ENCODE measurements at regions not wholly inside any gene's neighbourhood (a gene's known extent, or its start where the extent isn't known, plus 50 kb on each side); places are given as distances from the start of the nearest gene placed in this dataset.

GRCh38 chr17:34201767-34202166 is 53.3 kb upstream of the CCL2 start:
- no peak for TF ChIP-seq CTCF (IDR thresholded peaks at IDR 0.05)
- no peak for TF ChIP-seq POLR2A (IDR thresholded peaks at IDR 0.05)
- no peak for ATAC-seq

GRCh38 chr17:34203018-34203638 is 52.0 kb upstream of the CCL2 start:
- H3K9me3 ChIP-seq: peaks cover 0 to 9% (median 0%) of the 10 kb centered on the region in 12 donors
- intact Hi-C loops (cut with DNase I): loop anchor here in 4 of 10 donors (5.0 to 10.0 kb wide), 2 partner anchors 49 to 52 kb away; partner anchors contain the start of gene CCL2 (in 1 of the 4)
- peak overlapping the region in 2 of 12 donors; percentile 23 to 43 for H3K27ac ChIP-seq
- peaks cover 0 to 6% (median 0%) of the 10 kb centered on the region in 9 donors for H3K27me3 ChIP-seq
- 43 to 69% (median 64%) methylated on average over 4 of the region's 4 CpGs for WGBS, 4 donors
- peak in 1 of 5 donors; percentile 60 for DNase-seq
- H3K36me3 ChIP-seq: no peaks in the 10 kb centered on the region
- peak in 3 of 4 donors; percentile 21 to 82 (median 27) for ATAC-seq
- no peak for TF ChIP-seq POLR2A (IDR thresholded peaks at IDR 0.05)
- TF ChIP-seq CTCF (IDR thresholded peaks at IDR 0.05): no peak
- peaks cover 0 to 60% (median 9%) of the 10 kb centered on the region in 12 donors for H3K4me1 ChIP-seq
- no peak overlapping the region for H3K4me3 ChIP-seq

More at GRCh38 chr17:34201767-34202166, 53.3 kb upstream of the CCL2 start:
- intact Hi-C loops (cut with DNase I): loop anchor here (2.0 to 10.0 kb wide), 7 partner anchors 51 to 159 kb away; partner anchors contain the start of genes CCL2 (in 2 of the 10) and CCL13 (in 1 of the 10)
- H3K9me3 ChIP-seq: peaks cover 0 to 22% (median 2%) of the 10 kb centered on the region in 12 donors
- no peak overlapping the region for H3K4me3 ChIP-seq
- WGBS, 4 donors: 89 to 90% (median 89%) methylated on average over 4 of the region's 4 CpGs
- DNase-seq: no peak
- peak overlapping the region in 1 of 12 donors; percentile 57 for H3K27ac ChIP-seq
- no peaks in the 10 kb centered on the region for H3K36me3 ChIP-seq
- H3K27me3 ChIP-seq: peaks cover 0 to 17% (median 0%) of the 10 kb centered on the region in 9 donors
- H3K4me1 ChIP-seq: peaks cover 0 to 46% (median 7%) of the 10 kb centered on the region in 12 donors

- Histone ChIP-seq H3K27ac (no peak overlapping the region), H3K27me3 (no peaks in the 10 kb centered on the region), H3K4me3 (no peak overlapping the region), H3K9me3 (peaks cover 0 to 8% (median 0%) of the 10 kb centered on the region in 12 donors), H3K4me1 (peaks cover 0 to 68% (median 9%) of the 10 kb centered on the region in 12 donors), H3K36me3 (no peaks in the 10 kb centered on the region)
- ATAC-seq (no peak), DNase-seq (no peak)
- intact Hi-C loops (cut with DNase I): loop anchor here in 4 of 10 donors (5.0 to 10.0 kb wide), 2 partner anchors 48 to 50 kb away; partner anchors contain the start of gene CCL2 (in 1 of the 4)
- no peak for TF ChIP-seq CTCF (IDR thresholded peaks at IDR 0.05)
- no peak for TF ChIP-seq POLR2A (IDR thresholded peaks at IDR 0.05)
- WGBS, 4 donors: 92 to 100% (median 95%) methylated on average over 2 to 5 of the region's 5 CpGs
Observed at GRCh38 chr17:34204402-34204801, 50.7 kb upstream of the CCL2 start.

Data from heart left ventricle (tissue), 16 donors.